IMR-90 (cell line): ENCODE measurements at regions not wholly inside any gene's neighbourhood (a gene's known extent, or its start where the extent isn't known, plus 50 kb on each side); places are given as distances from the start of the nearest gene placed in this dataset.

ENCODE experiments used
- BHLHE40 ChIP-seq: fragments of 150-350 bp; IDR thresholded peaks from 2 replicates; pipeline ENCODE4 v1.6.1; 2016; ENCODE audit warnings: mild to moderate bottlenecking, low read depth, low read length
- TF ChIP-seq, protein P1 (sequence below): conservative IDR thresholded peaks from 2 replicates; pipeline ENCODE4 v1.5.1; 2012; ENCODE audit warnings: mild to moderate bottlenecking, low read depth, low read length, improper control_type of control experiment

- TF ChIP-seq, protein P1, sequence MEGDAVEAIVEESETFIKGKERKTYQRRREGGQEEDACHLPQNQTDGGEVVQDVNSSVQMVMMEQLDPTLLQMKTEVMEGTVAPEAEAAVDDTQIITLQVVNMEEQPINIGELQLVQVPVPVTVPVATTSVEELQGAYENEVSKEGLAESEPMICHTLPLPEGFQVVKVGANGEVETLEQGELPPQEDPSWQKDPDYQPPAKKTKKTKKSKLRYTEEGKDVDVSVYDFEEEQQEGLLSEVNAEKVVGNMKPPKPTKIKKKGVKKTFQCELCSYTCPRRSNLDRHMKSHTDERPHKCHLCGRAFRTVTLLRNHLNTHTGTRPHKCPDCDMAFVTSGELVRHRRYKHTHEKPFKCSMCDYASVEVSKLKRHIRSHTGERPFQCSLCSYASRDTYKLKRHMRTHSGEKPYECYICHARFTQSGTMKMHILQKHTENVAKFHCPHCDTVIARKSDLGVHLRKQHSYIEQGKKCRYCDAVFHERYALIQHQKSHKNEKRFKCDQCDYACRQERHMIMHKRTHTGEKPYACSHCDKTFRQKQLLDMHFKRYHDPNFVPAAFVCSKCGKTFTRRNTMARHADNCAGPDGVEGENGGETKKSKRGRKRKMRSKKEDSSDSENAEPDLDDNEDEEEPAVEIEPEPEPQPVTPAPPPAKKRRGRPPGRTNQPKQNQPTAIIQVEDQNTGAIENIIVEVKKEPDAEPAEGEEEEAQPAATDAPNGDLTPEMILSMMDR = no peak
- no peak for TF ChIP-seq BHLHE40
Observed at GRCh38 chr14:37726708-37727107, 131.3 kb downstream of the TTC6 start.
